HG03280 (cell line): ENCODE measurements at regions not wholly inside any gene's neighbourhood (a gene's known extent, or its start where the extent isn't known, plus 50 kb on each side); places are given as distances from the start of the nearest gene placed in this dataset.

Experiments used
- ATAC-seq: cut with Tn5 transposase; IDR thresholded peaks from one replicate; pipeline ENCODE4 v1.9.1; 2021; ENCODE audit warnings: mild to moderate bottlenecking, moderate library complexity; ENCODE audit not compliant: unreplicated experiment

- no peak for ATAC-seq
Measured at GRCh38 chr10:44435196-44435595, 50.3 kb upstream of the CXCL12 start.

- no peak for ATAC-seq
Measured at GRCh38 chr10:44436240-44436639, 51.3 kb upstream of the CXCL12 start.

GRCh38 chr10:44437840-44438511 lies 53.1 kb upstream of the CXCL12 start:
- ATAC-seq: no peak

- no peak for ATAC-seq
Measured at GRCh38 chr10:44439239-44439957, 54.5 kb upstream of the CXCL12 start.

GRCh38 chr10:44439958-44440244 lies 55.0 kb upstream of the CXCL12 start:
- ATAC-seq: no peak

- no peak for ATAC-seq
Measured at GRCh38 chr10:44457259-44457658, 72.4 kb upstream of the CXCL12 start.

GRCh38 chr10:44458671-44459413 lies 73.9 kb upstream of the CXCL12 start:
- no peak for ATAC-seq

GRCh38 chr10:44459671-44460070 lies 74.8 kb upstream of the CXCL12 start:
- no peak for ATAC-seq

- no peak for ATAC-seq
Measured at GRCh38 chr10:44460416-44460815, 75.5 kb upstream of the CXCL12 start.

- ATAC-seq: no peak
Measured at GRCh38 chr10:44462338-44462914, 77.5 kb upstream of the CXCL12 start.

GRCh38 chr10:44463511-44464121 lies 78.7 kb upstream of the CXCL12 start:
- ATAC-seq: no peak

GRCh38 chr10:44464503-44464902 lies 79.6 kb upstream of the CXCL12 start:
- no peak for ATAC-seq

GRCh38 chr10:44465401-44466115 lies 80.7 kb upstream of the CXCL12 start:
- ATAC-seq: no peak

GRCh38 chr10:44466236-44466635 lies 81.3 kb upstream of the CXCL12 start:
- no peak for ATAC-seq

GRCh38 chr10:44467090-44467489 lies 82.2 kb upstream of the CXCL12 start:
- no peak for ATAC-seq

GRCh38 chr10:44467900-44468299 lies 83.0 kb upstream of the CXCL12 start:
- ATAC-seq: no peak

- ATAC-seq: no peak
Measured at GRCh38 chr10:44468525-44468924, 83.6 kb upstream of the CXCL12 start.

GRCh38 chr10:44468965-44469364 lies 84.1 kb upstream of the CXCL12 start:
- no peak for ATAC-seq

- no peak for ATAC-seq
Measured at GRCh38 chr10:44470784-44471183, 85.9 kb upstream of the CXCL12 start.

GRCh38 chr10:44471410-44471809 lies 86.5 kb upstream of the CXCL12 start:
- ATAC-seq: no peak

GRCh38 chr10:44473146-44473545 lies 88.2 kb upstream of the CXCL12 start:
- ATAC-seq: no peak
